ENCODE measurements at regions not wholly inside any gene's neighbourhood (a gene's known extent, or its start where the extent isn't known, plus 50 kb on each side); places are given as distances from the start of the nearest gene placed in this dataset.

GRCh38 chr11:116560589-116560988 lies 212.2 kb downstream of the BUD13 start:
- TF ChIP-seq, protein P1, sequence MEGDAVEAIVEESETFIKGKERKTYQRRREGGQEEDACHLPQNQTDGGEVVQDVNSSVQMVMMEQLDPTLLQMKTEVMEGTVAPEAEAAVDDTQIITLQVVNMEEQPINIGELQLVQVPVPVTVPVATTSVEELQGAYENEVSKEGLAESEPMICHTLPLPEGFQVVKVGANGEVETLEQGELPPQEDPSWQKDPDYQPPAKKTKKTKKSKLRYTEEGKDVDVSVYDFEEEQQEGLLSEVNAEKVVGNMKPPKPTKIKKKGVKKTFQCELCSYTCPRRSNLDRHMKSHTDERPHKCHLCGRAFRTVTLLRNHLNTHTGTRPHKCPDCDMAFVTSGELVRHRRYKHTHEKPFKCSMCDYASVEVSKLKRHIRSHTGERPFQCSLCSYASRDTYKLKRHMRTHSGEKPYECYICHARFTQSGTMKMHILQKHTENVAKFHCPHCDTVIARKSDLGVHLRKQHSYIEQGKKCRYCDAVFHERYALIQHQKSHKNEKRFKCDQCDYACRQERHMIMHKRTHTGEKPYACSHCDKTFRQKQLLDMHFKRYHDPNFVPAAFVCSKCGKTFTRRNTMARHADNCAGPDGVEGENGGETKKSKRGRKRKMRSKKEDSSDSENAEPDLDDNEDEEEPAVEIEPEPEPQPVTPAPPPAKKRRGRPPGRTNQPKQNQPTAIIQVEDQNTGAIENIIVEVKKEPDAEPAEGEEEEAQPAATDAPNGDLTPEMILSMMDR (IDR thresholded peaks at IDR 0.05) = no peak
- TF ChIP-seq POLR2AphosphoS5 (IDR thresholded peaks at IDR 0.05; ENCODE audit: low read depth, low read length) (no peak), TCF7L2 (IDR thresholded peaks at IDR 0.05; ENCODE audit: low read depth, low read length) (no peak)
